Neural cell (in vitro differentiated cells): ENCODE measurements at regions not wholly inside any gene's neighbourhood (a gene's known extent, or its start where the extent isn't known, plus 50 kb on each side); places are given as distances from the start of the nearest gene placed in this dataset.

Experiments
- H2AFZ ChIP-seq: fragments of 200-600, 300-800 bp; sonication (generic), shearing (Covaris generic); 2 replicates; pipeline ENCODE4 v1.6.0; 2014; ENCODE audit warnings: low read depth, mild to moderate bottlenecking, antibody characterized with exemption, low read length, moderate library complexity
- H3F3A ChIP-seq: fragments of 200-600 bp; shearing (Covaris generic); 2 replicates; pipeline ENCODE4 v1.6.1; 2016; ENCODE audit warnings: mild to moderate bottlenecking, moderate library complexity, mixed read lengths, antibody characterized with exemption, low read length; ENCODE audit not compliant: insufficient read depth, poor library complexity, severe bottlenecking
- H3K27ac ChIP-seq: fragments of 200-600, 300-800 bp; sonication (generic), shearing (Covaris generic); 2 replicates; pipeline ENCODE4 v1.5.1; 2014; ENCODE audit warnings: mild to moderate bottlenecking, low read length, moderate library complexity
- H3K27me3 ChIP-seq: fragments of 300-800, 200-600 bp; sonication (generic), shearing (Covaris generic); 2 replicates; pipeline ENCODE4 v1.6.0; 2014; ENCODE audit warnings: mild to moderate bottlenecking, low read depth, low read length, moderate library complexity; ENCODE audit not compliant: insufficient read depth
- H3K36me3 ChIP-seq: fragments of 300-800, 200-600 bp; sonication (generic), shearing (Covaris generic); 2 replicates; pipeline ENCODE4 v1.5.1; 2014; ENCODE audit warnings: mild to moderate bottlenecking, antibody characterized with exemption, low read length, moderate library complexity; ENCODE audit not compliant: insufficient read depth
- H3K4me2 ChIP-seq: fragments of 300-800, 200-600 bp; sonication (generic), shearing (Covaris generic); 2 replicates; pipeline ENCODE4 v1.6.0; 2014; ENCODE audit warnings: mild to moderate bottlenecking, low read length
- H3K4me3 ChIP-seq: fragments of 300-800, 200-600 bp; sonication (generic), shearing (Covaris generic); 2 replicates; pipeline ENCODE4 v1.5.1; 2014; ENCODE audit warnings: mild to moderate bottlenecking, low read length, moderate library complexity
- H3K79me2 ChIP-seq: fragments of 200-600 bp; shearing (Covaris generic); replicated peaks from 2 replicates; pipeline ENCODE4 v1.6.0; 2014; ENCODE audit warnings: mild to moderate bottlenecking, low read length, moderate library complexity; ENCODE audit not compliant: insufficient read depth
- H3K9ac ChIP-seq: fragments of 300-800, 200-600 bp; sonication (generic), shearing (Covaris generic); 2 replicates; pipeline ENCODE4 v1.6.1; 2016; ENCODE audit warnings: mild to moderate bottlenecking, low read length, mixed read lengths
- H3K9me2 ChIP-seq: fragments of 200-600 bp; shearing (Covaris generic); 2 replicates; pipeline ENCODE4 v1.6.1; 2016; ENCODE audit warnings: mild to moderate bottlenecking, low read length, mixed read lengths; ENCODE audit not compliant: insufficient read depth
- H3K9me3 ChIP-seq: fragments of 200-600, 300-800 bp; sonication (generic), shearing (Covaris generic); 2 replicates; pipeline ENCODE4 v1.6.1; 2016; ENCODE audit warnings: mild to moderate bottlenecking, mixed run types, low read length, moderate library complexity, mixed read lengths
- H4K20me1 ChIP-seq: fragments of 200-600 bp; shearing (Covaris generic); 2 replicates; pipeline ENCODE4 v1.6.1; 2016; ENCODE audit warnings: mild to moderate bottlenecking, mixed run types; ENCODE audit not compliant: insufficient read depth
- CTCF ChIP-seq: fragments of 450-650 bp; IDR thresholded peaks from 2 replicates; pipeline ENCODE4 v1.5.1; 2014; ENCODE audit warnings: antibody characterized with exemption, mild to moderate bottlenecking, moderate library complexity; ENCODE audit not compliant: poor library complexity, severe bottlenecking
- EZH2 ChIP-seq: fragments of 200-600, 300-800 bp; shearing (Covaris generic), sonication (generic); IDR thresholded peaks from 2 replicates; pipeline ENCODE4 v1.6.1; 2014; ENCODE audit warnings: antibody characterized with exemption, low read length, borderline replicate concordance, mild to moderate bottlenecking; ENCODE audit not compliant: insufficient read depth, poor library complexity, severe bottlenecking
- MXI1 ChIP-seq: fragments of 450-650 bp; conservative IDR thresholded peaks from 2 replicates; pipeline ENCODE4 v1.6.1; 2014; ENCODE audit warnings: antibody characterized with exemption, mild to moderate bottlenecking; ENCODE audit not compliant: poor library complexity, severe bottlenecking
- POLR2AphosphoS5 ChIP-seq: IDR thresholded peaks from 2 replicates; pipeline ENCODE4 v1.6.1; 2012
- RAD21 ChIP-seq: fragments of 450-650 bp; conservative IDR thresholded peaks from 2 replicates; pipeline ENCODE4 v1.6.1; 2014; ENCODE audit warnings: antibody characterized with exemption, mild to moderate bottlenecking, moderate library complexity
- REST ChIP-seq: IDR thresholded peaks from 2 replicates; pipeline ENCODE4 v1.6.1; 2012; ENCODE audit warnings: borderline replicate concordance
- SMC3 ChIP-seq: fragments of 450-650 bp; conservative IDR thresholded peaks from 2 replicates; pipeline ENCODE4 v1.6.1; 2014; ENCODE audit warnings: antibody characterized with exemption, mild to moderate bottlenecking, moderate library complexity; ENCODE audit not compliant: poor library complexity
- TAF1 ChIP-seq: IDR thresholded peaks from 2 replicates; pipeline ENCODE4 v1.6.1; 2012; ENCODE audit warnings: low read depth

GRCh38 chr2:177338177-177338721 is 54.3 kb upstream of the AGPS start:
- Histone ChIP-seq H3K4me2 (no peak overlapping the region), H3K4me3 (no peak overlapping the region), H2AFZ (no peak overlapping the region), H3K9me3 (no peaks in the 10 kb centered on the region), H3K36me3 (no peaks in the 10 kb centered on the region), H3K27ac (no peak overlapping the region), H3K9me2 (no peaks in the 10 kb centered on the region), H3K9ac (no peak overlapping the region), H3F3A (no peaks in the 10 kb centered on the region), H3K79me2 (no peaks in the 10 kb centered on the region), H4K20me1 (no peaks in the 10 kb centered on the region), H3K27me3 (no peaks in the 10 kb centered on the region)
- TF ChIP-seq TAF1 (no peak), POLR2AphosphoS5 (no peak), MXI1 (no peak), RAD21 (no peak), REST (no peak)

- Histone ChIP-seq H3K27me3 (no peaks in the 10 kb centered on the region), H3K79me2 (no peaks in the 10 kb centered on the region), H3K36me3 (no peaks in the 10 kb centered on the region)
Observed at GRCh38 chr2:177340158-177340557, 52.4 kb upstream of the AGPS start.

More at GRCh38 chr2:177340158-177340557, 52.4 kb upstream of the AGPS start:
- no peak overlapping the region for H3K27ac ChIP-seq
- no peak for TF ChIP-seq RAD21
- no peak for TF ChIP-seq POLR2AphosphoS5
- no peak for TF ChIP-seq SMC3
- TF ChIP-seq TAF1: no peak
- no peak for TF ChIP-seq EZH2
- TF ChIP-seq CTCF: no peak
- no peak overlapping the region for H3K4me2 ChIP-seq
- H3K9me2 ChIP-seq: no peaks in the 10 kb centered on the region
- no peaks in the 10 kb centered on the region for H3K9me3 ChIP-seq
- H4K20me1 ChIP-seq: no peaks in the 10 kb centered on the region
- no peak overlapping the region for H2AFZ ChIP-seq
- no peak overlapping the region for H3K4me3 ChIP-seq
- H3K9ac ChIP-seq: no peak overlapping the region
- no peaks in the 10 kb centered on the region for H3F3A ChIP-seq
